ENCODE measurements at regions not wholly inside any gene's neighbourhood (a gene's known extent, or its start where the extent isn't known, plus 50 kb on each side); places are given as distances from the start of the nearest gene placed in this dataset.

GRCh38 chr15:31461375-31461774 is 134.7 kb downstream of the KLF13 start:
- no peaks in the 10 kb centered on the region for H3K4me1 Mint-ChIP-seq (ENCODE audit: low read depth)
- no peak for DNase-seq (ENCODE audit: low spot score, unreplicated experiment)
- no peak for TF ChIP-seq CTCF (IDR thresholded peaks at IDR 0.05; ENCODE audit: unreplicated experiment)
- no peak overlapping the region for H3K27ac Mint-ChIP-seq
- H3K36me3 Mint-ChIP-seq (ENCODE audit: insufficient read depth): no peaks in the 10 kb centered on the region
- no peak overlapping the region for H3K4me3 Mint-ChIP-seq (ENCODE audit: low read depth)
- peaks cover 14% of the 10 kb centered on the region for H3K27me3 Mint-ChIP-seq
- no peaks in the 10 kb centered on the region for H3K9me3 Mint-ChIP-seq (ENCODE audit: low read depth)

GRCh38 chr15:31461911-31462480 is 135.4 kb downstream of the KLF13 start:
- H3K27ac Mint-ChIP-seq: no peak overlapping the region
- no peak for TF ChIP-seq CTCF (IDR thresholded peaks at IDR 0.05; ENCODE audit: unreplicated experiment)
- H3K9me3 Mint-ChIP-seq (ENCODE audit: low read depth): no peaks in the 10 kb centered on the region
- H3K36me3 Mint-ChIP-seq (ENCODE audit: insufficient read depth): no peaks in the 10 kb centered on the region
- H3K27me3 Mint-ChIP-seq: peaks cover 14% of the 10 kb centered on the region
- no peak overlapping the region for H3K4me3 Mint-ChIP-seq (ENCODE audit: low read depth)
- no peaks in the 10 kb centered on the region for H3K4me1 Mint-ChIP-seq (ENCODE audit: low read depth)
- DNase-seq (ENCODE audit: low spot score, unreplicated experiment): no peak

- no peak for TF ChIP-seq CTCF (IDR thresholded peaks at IDR 0.05; ENCODE audit: unreplicated experiment)
- H3K9me3 Mint-ChIP-seq (ENCODE audit: low read depth): no peaks in the 10 kb centered on the region
- no peaks in the 10 kb centered on the region for H3K4me1 Mint-ChIP-seq (ENCODE audit: low read depth)
- DNase-seq (ENCODE audit: low spot score, unreplicated experiment): no peak
- peaks cover 14% of the 10 kb centered on the region for H3K27me3 Mint-ChIP-seq
- no peak overlapping the region for H3K4me3 Mint-ChIP-seq (ENCODE audit: low read depth)
- H3K27ac Mint-ChIP-seq: no peak overlapping the region
- H3K36me3 Mint-ChIP-seq (ENCODE audit: insufficient read depth): no peaks in the 10 kb centered on the region
Observed at GRCh38 chr15:31463521-31464102, 137.0 kb downstream of the KLF13 start.

GRCh38 chr15:31464216-31465082 is 137.8 kb downstream of the KLF13 start:
- DNase-seq (ENCODE audit: low spot score, unreplicated experiment): no peak
- no peaks in the 10 kb centered on the region for H3K9me3 Mint-ChIP-seq (ENCODE audit: low read depth)
- H3K27me3 Mint-ChIP-seq: peaks cover 12% of the 10 kb centered on the region
- no peak for TF ChIP-seq CTCF (IDR thresholded peaks at IDR 0.05; ENCODE audit: unreplicated experiment)
- no peak overlapping the region for H3K27ac Mint-ChIP-seq
- H3K4me1 Mint-ChIP-seq (ENCODE audit: low read depth): no peaks in the 10 kb centered on the region
- no peak overlapping the region for H3K4me3 Mint-ChIP-seq (ENCODE audit: low read depth)
- no peaks in the 10 kb centered on the region for H3K36me3 Mint-ChIP-seq (ENCODE audit: insufficient read depth)

GRCh38 chr15:31465083-31465955 is 138.7 kb downstream of the KLF13 start:
- H3K9me3 Mint-ChIP-seq (ENCODE audit: low read depth): no peaks in the 10 kb centered on the region
- H3K36me3 Mint-ChIP-seq (ENCODE audit: insufficient read depth): no peaks in the 10 kb centered on the region
- no peak for DNase-seq (ENCODE audit: low spot score, unreplicated experiment)
- no peaks in the 10 kb centered on the region for H3K4me1 Mint-ChIP-seq (ENCODE audit: low read depth)
- H3K4me3 Mint-ChIP-seq (ENCODE audit: low read depth): no peak overlapping the region
- no peak overlapping the region for H3K27ac Mint-ChIP-seq
- peaks cover 12% of the 10 kb centered on the region for H3K27me3 Mint-ChIP-seq
- TF ChIP-seq CTCF (IDR thresholded peaks at IDR 0.05; ENCODE audit: unreplicated experiment): no peak

Measured in progenitor cell of endocrine pancreas (in vitro differentiated cells).